Neuron (in vitro differentiated cells): ENCODE measurements at regions not wholly inside any gene's neighbourhood (a gene's known extent, or its start where the extent isn't known, plus 50 kb on each side); places are given as distances from the start of the nearest gene placed in this dataset.

Experiments
- H2AFZ ChIP-seq: one replicate; pipeline ENCODE4 v1.6.1; 2013; ENCODE audit warnings: low read depth, mild to moderate bottlenecking, inconsistent platforms, low read length, moderate library complexity
- H3K27me3 ChIP-seq: one replicate; pipeline ENCODE4 v1.6.1; 2013; ENCODE audit warnings: low read length; ENCODE audit not compliant: insufficient read depth
- H3K36me3 ChIP-seq: one replicate; pipeline ENCODE4 v1.6.1; 2013; ENCODE audit warnings: low read length; ENCODE audit not compliant: insufficient read depth
- H3K4me1 ChIP-seq: one replicate; pipeline ENCODE4 v1.6.1; 2013; ENCODE audit warnings: low read length; ENCODE audit not compliant: insufficient read depth
- H3K4me3 ChIP-seq: 2 replicates; pipeline ENCODE4 v1.5.1; 2013; ENCODE audit warnings: mild to moderate bottlenecking, low read length, moderate library complexity
- H3K9me3 ChIP-seq: one replicate; pipeline ENCODE4 v1.6.1; 2013; ENCODE audit warnings: low read length

DNA sequence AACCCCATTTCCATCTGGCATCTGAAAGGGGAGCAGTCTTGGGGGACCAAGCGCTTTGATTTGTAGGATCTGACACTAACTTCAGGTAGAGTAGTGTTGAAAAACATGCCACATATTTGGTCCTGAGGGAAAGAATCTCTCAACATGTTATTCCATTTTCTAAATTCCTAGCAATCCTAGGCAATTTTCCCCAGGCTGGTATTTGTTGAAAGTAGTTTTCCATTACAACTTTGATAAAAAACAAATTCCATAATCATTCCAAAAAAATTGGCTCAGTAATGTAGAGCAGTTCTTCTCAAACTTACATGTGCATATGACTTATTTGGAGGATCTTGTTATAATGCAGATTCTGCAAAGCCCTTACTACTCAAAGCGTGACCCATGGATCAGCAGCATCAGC lies 477.9 kb downstream of the ACTL7B start:
- Histone ChIP-seq H3K9me3 (no peaks in the 10 kb centered on the region), H3K27me3 (no peaks in the 10 kb centered on the region), H2AFZ (no peak overlapping the region), H3K36me3 (no peaks in the 10 kb centered on the region), H3K4me1 (no peaks in the 10 kb centered on the region), H3K4me3 (no peak overlapping the region)

DNA sequence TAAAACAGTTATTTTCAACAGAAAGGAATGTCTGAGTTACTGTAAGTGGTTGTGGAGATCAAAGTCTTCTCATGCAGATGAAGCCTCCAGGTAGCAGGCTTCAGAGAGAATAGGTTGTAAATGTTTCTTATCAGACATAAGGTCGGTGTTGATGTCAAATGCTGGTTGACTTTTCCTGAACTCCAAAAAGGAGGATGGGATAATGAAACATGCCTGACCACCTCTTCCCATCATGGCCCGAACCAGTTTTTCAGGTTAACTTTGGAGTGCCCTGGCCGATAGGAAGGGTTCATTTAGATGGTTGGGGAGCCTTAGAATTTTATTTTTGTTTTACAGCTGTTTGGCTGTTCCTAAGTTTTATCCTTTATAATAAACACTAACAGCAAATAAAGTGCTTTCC lies 478.4 kb downstream of the ACTL7B start:
- Histone ChIP-seq H3K9me3 (no peaks in the 10 kb centered on the region), H3K4me1 (no peaks in the 10 kb centered on the region), H2AFZ (no peak overlapping the region), H3K36me3 (no peaks in the 10 kb centered on the region), H3K27me3 (no peaks in the 10 kb centered on the region), H3K4me3 (no peak overlapping the region)

- no peaks in the 10 kb centered on the region for H3K9me3 ChIP-seq
- H2AFZ ChIP-seq, result no peak overlapping the region
- H3K4me3 ChIP-seq, result no peak overlapping the region
- H3K4me1 ChIP-seq, result no peaks in the 10 kb centered on the region
- H3K27me3 ChIP-seq, result no peaks in the 10 kb centered on the region
- no peaks in the 10 kb centered on the region for H3K36me3 ChIP-seq
These were observed 479.6 kb downstream of the ACTL7B start for GRCh38 chr9:108376140-108376539.

DNA sequence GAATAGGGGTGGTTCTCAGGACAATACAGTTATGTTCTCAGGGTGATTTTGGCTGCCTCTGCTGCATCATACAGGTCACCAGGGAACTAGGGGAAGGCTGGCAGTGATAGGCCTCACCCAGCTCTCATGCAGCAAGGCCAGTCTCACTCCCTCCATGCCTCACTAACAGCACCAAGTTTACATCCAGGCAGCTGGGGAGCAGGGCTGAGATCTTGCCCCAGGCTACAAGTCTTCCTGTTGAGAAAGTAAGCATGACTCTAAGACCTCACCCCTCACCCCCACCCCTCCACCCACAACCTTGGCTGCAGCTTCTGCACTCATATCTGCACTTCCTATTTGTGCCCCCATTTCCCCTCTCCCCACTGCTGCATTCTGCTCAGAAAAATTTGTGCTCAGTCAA lies 481.2 kb downstream of the ACTL7B start:
- Histone ChIP-seq H3K36me3 (no peaks in the 10 kb centered on the region), H2AFZ (no peak overlapping the region), H3K4me1 (no peaks in the 10 kb centered on the region), H3K4me3 (no peak overlapping the region), H3K27me3 (no peaks in the 10 kb centered on the region), H3K9me3 (no peaks in the 10 kb centered on the region)

GRCh38 chr9:108367188-108367587 lies 488.6 kb downstream of the ACTL7B start:
- H2AFZ ChIP-seq, result no peak overlapping the region
- no peaks in the 10 kb centered on the region for H3K27me3 ChIP-seq
- H3K4me3 ChIP-seq, result no peak overlapping the region
- no peaks in the 10 kb centered on the region for H3K36me3 ChIP-seq
- no peaks in the 10 kb centered on the region for H3K4me1 ChIP-seq
- H3K9me3 ChIP-seq, result no peaks in the 10 kb centered on the region

DNA sequence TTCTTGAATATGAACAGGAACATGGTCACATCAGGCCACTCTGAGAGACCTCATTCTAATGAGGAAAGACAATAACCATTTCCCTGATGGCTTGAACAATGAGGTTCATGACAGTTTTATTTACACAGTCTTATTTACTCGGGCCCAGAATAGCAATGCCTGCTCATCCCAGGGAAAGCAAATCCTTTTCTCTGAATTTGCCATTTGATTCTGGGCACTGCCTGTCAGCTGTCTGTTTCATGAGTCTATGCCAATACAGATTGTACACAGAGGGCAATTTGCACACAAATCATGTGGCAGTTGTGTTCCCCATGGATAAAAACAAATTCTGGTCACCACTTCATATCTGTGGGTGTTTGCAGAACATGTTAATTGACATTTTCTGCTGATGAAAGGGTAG lies 492.5 kb downstream of the ACTL7B start:
- Histone ChIP-seq H3K27me3 (no peaks in the 10 kb centered on the region), H3K4me1 (no peaks in the 10 kb centered on the region), H3K4me3 (no peak overlapping the region), H2AFZ (no peak overlapping the region), H3K36me3 (no peaks in the 10 kb centered on the region), H3K9me3 (no peaks in the 10 kb centered on the region)

DNA sequence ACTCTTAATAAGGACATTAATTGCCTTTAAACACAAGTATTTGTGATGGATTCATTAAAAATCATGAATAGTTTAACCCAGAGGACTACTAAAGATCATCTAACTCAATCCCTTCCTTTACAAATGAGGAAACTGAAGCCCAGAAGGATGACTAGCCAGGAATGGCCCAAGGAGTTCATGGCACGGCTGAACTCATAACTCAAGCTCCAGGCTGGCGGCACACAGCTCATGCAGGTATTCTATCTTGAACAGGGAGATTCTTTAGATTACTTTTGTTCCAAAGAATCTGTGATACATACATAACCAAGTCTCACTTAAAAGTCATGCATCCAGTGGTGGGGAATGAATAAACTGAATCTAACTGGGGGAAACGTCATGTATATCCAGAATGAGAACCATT lies 495.5 kb downstream of the ACTL7B start:
- Histone ChIP-seq H3K9me3 (no peaks in the 10 kb centered on the region), H3K4me1 (no peaks in the 10 kb centered on the region), H3K27me3 (no peaks in the 10 kb centered on the region), H3K36me3 (no peaks in the 10 kb centered on the region), H3K4me3 (no peak overlapping the region), H2AFZ (no peak overlapping the region)

DNA sequence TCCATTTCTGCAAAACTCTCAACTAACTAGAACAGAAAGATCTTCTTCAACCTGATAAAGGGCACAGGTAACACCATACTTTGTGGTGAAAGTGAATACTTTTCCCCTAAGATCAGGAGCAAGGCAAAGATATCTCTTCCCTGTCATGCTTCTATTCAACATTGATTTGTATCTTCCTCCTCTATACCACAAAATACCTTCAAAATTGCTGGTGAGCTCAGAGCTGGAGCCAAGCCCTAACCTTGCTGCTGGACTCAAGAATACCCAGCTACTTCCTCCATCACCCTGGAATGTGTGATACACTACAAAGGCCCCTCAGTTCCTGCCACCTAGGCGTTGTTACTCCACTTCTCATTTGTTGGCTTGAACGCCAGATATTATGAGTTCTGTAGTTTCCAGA lies 499.0 kb downstream of the ACTL7B start:
- Histone ChIP-seq H3K4me3 (no peak overlapping the region), H3K9me3 (no peaks in the 10 kb centered on the region), H2AFZ (no peak overlapping the region), H3K4me1 (no peaks in the 10 kb centered on the region), H3K36me3 (no peaks in the 10 kb centered on the region), H3K27me3 (no peaks in the 10 kb centered on the region)

- H3K27me3 ChIP-seq, result no peaks in the 10 kb centered on the region
- H3K9me3 ChIP-seq, result no peaks in the 10 kb centered on the region
- H2AFZ ChIP-seq, result no peak overlapping the region
- no peaks in the 10 kb centered on the region for H3K4me1 ChIP-seq
- no peaks in the 10 kb centered on the region for H3K36me3 ChIP-seq
- no peak overlapping the region for H3K4me3 ChIP-seq
These were observed 504.2 kb downstream of the ACTL7B start for GRCh38 chr9:108351571-108351970.

DNA sequence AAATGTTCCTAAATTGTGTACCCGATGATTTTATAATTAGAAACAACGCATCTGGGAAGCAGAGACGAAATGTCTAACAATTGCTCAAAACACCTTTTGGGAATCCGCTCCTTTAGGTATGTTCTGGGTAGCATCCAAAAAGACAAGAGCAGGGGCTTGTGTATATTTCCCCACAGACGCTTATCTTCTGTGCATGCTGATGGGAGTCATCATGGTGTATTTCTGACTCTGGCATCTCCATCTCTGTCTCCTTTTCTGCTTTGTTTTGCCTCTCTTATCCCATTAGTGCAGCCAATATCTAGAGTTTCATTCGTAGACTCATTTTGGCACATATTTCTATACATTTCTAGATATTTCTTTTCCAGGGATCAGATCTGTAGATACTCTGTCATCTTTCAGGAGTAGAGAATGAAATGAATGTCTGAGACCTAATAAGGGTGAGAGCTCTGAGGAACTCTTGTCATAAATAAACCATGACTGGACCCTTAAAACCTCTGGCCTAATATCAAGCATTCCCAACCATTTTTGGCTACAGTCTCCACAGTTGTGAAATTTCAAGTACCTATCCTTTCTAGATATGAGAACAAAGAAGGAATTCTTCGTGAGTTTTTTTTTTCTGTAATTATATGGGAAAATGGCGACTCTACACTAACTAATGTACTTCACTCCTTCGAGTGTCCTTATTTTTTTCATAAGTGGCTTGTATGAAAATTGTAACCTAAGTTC lies 508.2 kb downstream of the ACTL7B start:
- no peak overlapping the region for H3K4me3 ChIP-seq

GRCh38 chr9:108345826-108346225 lies 510.0 kb downstream of the ACTL7B start:
- Histone ChIP-seq H3K27me3 (no peaks in the 10 kb centered on the region), H3K9me3 (no peaks in the 10 kb centered on the region), H3K4me3 (no peak overlapping the region), H3K4me1 (no peaks in the 10 kb centered on the region), H2AFZ (no peak overlapping the region), H3K36me3 (no peaks in the 10 kb centered on the region)

More for the DNA sequence above, 508.2 kb downstream of the ACTL7B start:
- Histone ChIP-seq H3K4me1 (no peaks in the 10 kb centered on the region), H3K36me3 (no peaks in the 10 kb centered on the region), H2AFZ (no peak overlapping the region), H3K9me3 (no peaks in the 10 kb centered on the region), H3K27me3 (no peaks in the 10 kb centered on the region)

DNA sequence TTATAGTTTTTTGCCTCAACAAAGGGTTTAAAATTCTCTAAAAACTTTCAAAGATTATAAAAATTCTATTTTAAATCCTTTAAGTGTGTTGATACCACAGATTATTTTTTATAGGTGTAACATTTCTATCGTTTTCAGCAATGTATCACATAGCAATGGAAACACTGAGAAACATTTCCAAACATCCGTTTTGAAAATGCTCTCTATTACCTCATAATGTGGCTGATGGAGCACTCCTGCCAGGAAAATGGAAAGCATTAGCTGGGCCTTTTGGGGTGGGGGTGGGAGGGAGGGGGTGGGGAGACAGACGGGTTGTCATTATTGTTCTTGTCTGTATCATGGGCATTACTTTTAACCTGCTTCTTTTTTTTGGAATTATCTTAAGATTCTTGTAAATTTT lies 516.5 kb downstream of the ACTL7B start:
- H3K4me3 ChIP-seq, result no peak overlapping the region
- H2AFZ ChIP-seq, result no peak overlapping the region
- no peaks in the 10 kb centered on the region for H3K36me3 ChIP-seq
- H3K27me3 ChIP-seq, result no peaks in the 10 kb centered on the region
- no peaks in the 10 kb centered on the region for H3K9me3 ChIP-seq
- no peaks in the 10 kb centered on the region for H3K4me1 ChIP-seq

GRCh38 chr9:108336575-108336974 lies 519.2 kb downstream of the ACTL7B start:
- Histone ChIP-seq H3K36me3 (no peaks in the 10 kb centered on the region), H3K4me1 (no peaks in the 10 kb centered on the region), H2AFZ (no peak overlapping the region), H3K4me3 (no peak overlapping the region), H3K9me3 (no peaks in the 10 kb centered on the region), H3K27me3 (no peaks in the 10 kb centered on the region)

- Histone ChIP-seq H3K9me3 (no peaks in the 10 kb centered on the region), H3K27me3 (no peaks in the 10 kb centered on the region), H2AFZ (no peak overlapping the region), H3K36me3 (no peaks in the 10 kb centered on the region), H3K4me1 (no peaks in the 10 kb centered on the region), H3K4me3 (no peak overlapping the region)
These were observed 522.2 kb downstream of the ACTL7B start for GRCh38 chr9:108333530-108333983.
